ENCODE measurements at regions not wholly inside any gene's neighbourhood (a gene's known extent, or its start where the extent isn't known, plus 50 kb on each side); places are given as distances from the start of the nearest gene placed in this dataset.
"Not testable (repeated sequence)": the region's sequence is repeated elsewhere in the genome, so short reads cannot be mapped to it uniquely, and the experiment has no call there.

- TF ChIP-seq CTCF (IDR thresholded peaks at IDR 0.05; ENCODE audit: insufficient read depth, low read length, poor library complexity, severe bottlenecking), result no peak
- Histone ChIP-seq H3K36me3 (ENCODE audit: control insufficient read depth, insufficient read depth, low read length) (no peaks in the 10 kb centered on the region), H3K27me3 (ENCODE audit: control insufficient read depth, insufficient read depth, low read length) (no peaks in the 10 kb centered on the region), H3K4me3 (ENCODE audit: low read depth, low read length) (no peak overlapping the region)
- no peak for DNase-seq (ENCODE audit: low read depth)
These were observed 198.2 kb upstream of the RBM19 start for GRCh38 chr12:114164351-114164750.

- Histone ChIP-seq H3K36me3 (ENCODE audit: control insufficient read depth, insufficient read depth, low read length) (no peaks in the 10 kb centered on the region), H3K4me3 (ENCODE audit: low read depth, low read length) (no peak overlapping the region), H3K27me3 (ENCODE audit: control insufficient read depth, insufficient read depth, low read length) (no peaks in the 10 kb centered on the region)
- DNase-seq (ENCODE audit: low read depth), result no peak
- TF ChIP-seq CTCF (IDR thresholded peaks at IDR 0.05; ENCODE audit: insufficient read depth, low read length, poor library complexity, severe bottlenecking), result no peak
These were observed 197.6 kb upstream of the RBM19 start for GRCh38 chr12:114163771-114164170.

- Histone ChIP-seq H3K36me3 (ENCODE audit: control insufficient read depth, insufficient read depth, low read length) (no peaks in the 10 kb centered on the region), H3K4me3 (ENCODE audit: low read depth, low read length) (no peak overlapping the region), H3K27me3 (ENCODE audit: control insufficient read depth, insufficient read depth, low read length) (no peaks in the 10 kb centered on the region)
- TF ChIP-seq CTCF (IDR thresholded peaks at IDR 0.05; ENCODE audit: insufficient read depth, low read length, poor library complexity, severe bottlenecking), result no peak
- no peak for DNase-seq (ENCODE audit: low read depth)
These were observed 194.3 kb upstream of the RBM19 start for GRCh38 chr12:114160445-114160844.

GRCh38 chr12:114152890-114153289 is 186.8 kb upstream of the RBM19 start:
- DNase-seq (ENCODE audit: low read depth), result no peak
- Histone ChIP-seq H3K4me3 (ENCODE audit: low read depth, low read length) (no peak overlapping the region), H3K36me3 (ENCODE audit: control insufficient read depth, insufficient read depth, low read length) (no peaks in the 10 kb centered on the region), H3K27me3 (ENCODE audit: control insufficient read depth, insufficient read depth, low read length) (no peaks in the 10 kb centered on the region)
- TF ChIP-seq CTCF (IDR thresholded peaks at IDR 0.05; ENCODE audit: insufficient read depth, low read length, poor library complexity, severe bottlenecking), result no peak

- H3K4me3 ChIP-seq (ENCODE audit: low read depth, low read length), result no peak overlapping the region
- no peak for TF ChIP-seq CTCF (IDR thresholded peaks at IDR 0.05; ENCODE audit: insufficient read depth, low read length, poor library complexity, severe bottlenecking)
These were observed 185.9 kb upstream of the RBM19 start for GRCh38 chr12:114152066-114152465.

GRCh38 chr12:114150584-114150983 is 184.5 kb upstream of the RBM19 start:
- not testable (repeated sequence) for DNase-seq (ENCODE audit: low read depth); H3K36me3 ChIP-seq (ENCODE audit: control insufficient read depth, insufficient read depth, low read length); H3K27me3 ChIP-seq (ENCODE audit: control insufficient read depth, insufficient read depth, low read length); H3K4me3 ChIP-seq (ENCODE audit: low read depth, low read length)

More at GRCh38 chr12:114152066-114152465, 185.9 kb upstream of the RBM19 start:
- DNase-seq (ENCODE audit: low read depth), result no peak
- Histone ChIP-seq H3K36me3 (ENCODE audit: control insufficient read depth, insufficient read depth, low read length) (no peaks in the 10 kb centered on the region), H3K27me3 (ENCODE audit: control insufficient read depth, insufficient read depth, low read length) (no peaks in the 10 kb centered on the region)

All from kidney epithelial cell (primary cell).